Stimulated activated CD8-positive, alpha-beta memory T cell treated with anti-CD3 and anti-CD28 coated beads, Interleukin-7, amount 100 ng/mL, for 1 hour (primary cell): ENCODE measurements at regions not wholly inside any gene's neighbourhood (a gene's known extent, or its start where the extent isn't known, plus 50 kb on each side); places are given as distances from the start of the nearest gene placed in this dataset.
"Not testable (repeated sequence)": the region's sequence is repeated elsewhere in the genome, so short reads cannot be mapped to it uniquely, and the experiment has no call there.

Experiments used
- DNase-seq, 2 donors: peaks; one replicate each; pipeline ENCODE4 v3.0.0-alpha.2; 2020; ENCODE audit warnings: low read depth in 2 of 2

DNA sequence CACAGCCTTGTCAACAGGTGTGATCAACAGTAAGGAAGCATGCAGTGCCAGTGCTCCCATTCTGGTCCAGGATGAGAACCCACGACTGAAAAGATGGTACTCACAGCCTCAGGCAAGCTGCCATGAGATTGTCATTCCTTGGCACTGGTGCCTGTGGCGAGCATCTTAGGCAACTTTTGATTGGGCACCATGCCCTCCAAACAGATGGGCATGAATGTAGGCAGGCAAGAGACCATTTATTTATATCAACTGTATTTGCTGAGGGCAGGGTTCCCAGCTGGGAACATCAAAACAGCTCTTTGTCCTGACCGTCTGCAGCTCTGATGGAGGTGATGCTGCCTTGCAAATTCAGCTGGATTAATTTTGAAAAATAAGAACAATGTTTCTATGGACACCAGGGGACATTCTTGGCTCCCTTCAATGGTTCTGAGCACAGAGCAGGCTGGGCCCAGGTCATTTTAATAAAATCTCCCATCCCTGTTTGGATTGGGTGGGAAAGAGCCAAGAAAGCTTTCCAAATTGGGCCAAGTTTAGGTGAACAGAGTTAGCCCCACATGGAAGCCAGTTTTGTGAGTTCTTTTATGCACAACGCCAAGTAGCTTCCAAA lies 522.5 kb downstream of the RMST start:
- no peak for DNase-seq

DNA sequence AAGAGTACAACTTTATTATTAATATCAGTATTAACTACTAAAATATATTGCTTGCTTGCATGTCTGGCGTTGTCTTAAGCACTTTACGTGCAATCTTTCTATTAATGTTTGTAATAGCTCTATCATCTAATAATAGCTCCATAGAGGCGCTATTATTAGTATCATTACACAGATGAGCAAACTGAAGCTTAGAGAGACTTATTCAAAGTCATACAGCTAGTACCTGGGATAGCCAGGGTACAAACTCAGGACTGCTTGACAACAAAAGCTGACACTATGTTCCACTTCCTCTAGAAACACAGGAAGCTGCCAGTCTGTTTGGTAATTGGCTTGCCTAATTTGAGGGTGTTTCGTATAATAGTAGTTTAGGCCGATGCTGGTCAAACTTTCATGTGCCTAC lies 523.2 kb downstream of the RMST start:
- no peak for DNase-seq

GRCh38 chr12:97988588-97988987 lies 526.0 kb downstream of the RMST start:
- not testable (repeated sequence) for DNase-seq

- DNase-seq, result no peak
These were observed 525.9 kb upstream of the TMPO start for GRCh38 chr12:97989366-97989940.

- no peak for DNase-seq
These were observed 520.5 kb upstream of the TMPO start for GRCh38 chr12:97994746-97995484.

GRCh38 chr12:97995559-97995958 lies 519.8 kb upstream of the TMPO start:
- DNase-seq, result no peak

GRCh38 chr12:98001430-98001829 lies 514.0 kb upstream of the TMPO start:
- DNase-seq, result no peak

- DNase-seq, result no peak
These were observed 512.4 kb upstream of the TMPO start for GRCh38 chr12:98002887-98003493.

DNA sequence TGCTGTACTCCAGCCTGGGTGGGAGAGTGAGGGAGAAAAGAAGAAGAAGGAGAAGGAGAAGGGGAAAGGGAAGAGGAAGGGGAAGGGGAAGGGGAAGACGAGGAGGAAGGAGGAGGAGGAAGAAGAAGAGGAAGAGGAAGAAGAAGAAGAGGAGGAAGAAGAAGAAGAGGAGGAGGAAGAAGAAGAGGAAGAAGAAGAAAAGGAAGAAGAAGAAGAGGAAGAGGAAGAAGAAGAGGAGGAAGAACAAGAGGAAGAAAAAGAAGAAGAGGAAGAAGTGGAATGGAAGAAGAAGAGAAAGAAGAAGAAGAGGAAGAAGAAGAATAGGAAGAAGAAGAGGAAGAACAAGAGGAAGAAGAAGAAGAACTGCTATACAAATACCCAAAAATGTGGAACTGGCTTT lies 507.4 kb upstream of the TMPO start:
- no peak for DNase-seq

GRCh38 chr12:98013560-98013959 lies 501.8 kb upstream of the TMPO start:
- no peak for DNase-seq

DNA sequence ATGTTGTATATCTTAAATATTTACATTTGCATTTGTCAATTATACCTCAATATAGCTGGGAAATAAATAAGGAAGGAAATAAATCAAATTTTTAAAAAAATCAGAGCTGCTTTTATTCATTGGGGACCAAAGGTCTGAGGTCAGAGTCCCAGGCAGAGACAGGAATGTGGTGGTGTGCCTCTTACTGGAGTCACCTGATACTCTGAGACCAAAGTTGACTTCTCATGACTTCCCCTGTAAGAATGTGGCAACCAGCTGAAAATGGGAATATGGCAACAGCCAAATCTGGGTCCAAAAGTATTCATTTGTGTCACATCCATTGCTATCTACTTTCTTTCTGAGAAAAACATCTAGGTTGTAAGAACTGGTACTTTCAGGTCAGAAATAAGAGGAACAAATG lies 496.6 kb upstream of the TMPO start:
- no peak for DNase-seq

DNA sequence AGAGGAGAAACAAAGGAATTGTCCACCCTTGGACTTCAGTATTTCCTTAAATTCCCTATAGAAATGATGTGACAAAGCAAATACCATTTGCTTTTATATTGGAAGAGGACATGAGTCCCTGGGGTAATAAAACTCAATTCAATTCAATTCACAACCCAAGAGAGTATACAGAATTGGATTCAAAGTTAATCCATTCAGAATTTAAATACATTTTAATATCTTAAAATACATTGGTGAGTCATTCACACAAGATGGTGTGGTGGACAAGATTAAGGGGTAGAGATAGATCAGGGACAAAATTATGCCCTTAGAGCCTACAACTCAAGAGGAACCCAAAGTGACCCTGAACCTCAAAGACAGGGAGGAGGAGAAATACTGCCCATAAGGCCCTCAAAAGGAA lies 495.0 kb upstream of the TMPO start:
- DNase-seq, result no peak

DNA sequence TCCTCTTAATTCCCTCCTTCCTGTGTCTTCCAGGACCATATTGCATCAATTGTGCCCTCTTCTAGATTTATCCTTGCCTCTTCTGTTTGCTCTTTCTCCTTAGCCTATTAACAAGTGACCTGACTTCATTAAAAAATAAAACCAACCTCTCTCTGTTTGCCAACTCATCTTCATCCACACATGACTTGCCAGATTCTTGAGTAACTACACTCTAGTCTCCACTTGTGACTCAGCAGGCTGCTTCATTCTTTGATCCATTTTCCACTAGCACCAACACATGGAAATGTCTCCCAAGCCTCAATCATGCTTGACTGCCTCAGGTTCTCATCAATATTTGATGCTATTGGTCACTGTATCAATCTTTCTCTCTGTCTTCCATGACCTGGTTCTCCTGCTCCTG lies 492.4 kb upstream of the TMPO start:
- no peak for DNase-seq

DNA sequence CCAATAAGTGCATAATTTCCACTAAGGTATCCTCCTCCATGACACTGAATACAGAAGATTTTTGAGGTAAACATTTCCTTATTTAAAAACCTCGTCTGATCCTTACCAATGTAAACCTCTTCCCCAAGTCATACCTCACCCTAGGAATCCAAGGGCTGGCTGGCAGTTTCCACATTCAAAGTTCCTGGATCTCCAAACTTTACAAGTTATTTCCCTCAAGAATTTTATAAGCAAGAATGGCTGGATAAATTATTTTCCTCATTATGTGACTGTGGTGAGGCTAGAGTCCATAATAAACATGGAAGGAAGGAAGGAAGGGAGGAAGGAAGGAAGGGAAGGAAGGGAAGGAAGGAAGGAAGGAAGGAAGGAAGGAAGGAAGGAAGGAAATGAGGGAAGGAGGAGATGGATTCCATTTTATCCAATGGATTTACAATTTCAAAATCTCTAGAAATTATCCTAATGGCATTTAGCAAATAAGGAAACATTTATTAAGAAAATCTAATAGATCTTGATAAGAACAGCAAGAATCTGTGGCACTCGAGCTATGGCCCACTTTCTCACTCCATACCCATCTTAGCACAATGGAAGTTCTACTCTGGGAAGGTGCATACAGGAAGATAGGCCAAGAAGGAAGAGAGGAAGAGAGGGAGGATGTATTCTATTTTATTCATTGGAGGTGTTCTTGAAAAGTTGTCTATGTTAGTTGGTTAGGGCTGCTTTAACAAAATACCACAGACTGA lies 477.8 kb upstream of the TMPO start:
- DNase-seq, result no peak

- no peak for DNase-seq
These were observed 472.7 kb upstream of the TMPO start for GRCh38 chr12:98042668-98043067.

DNA sequence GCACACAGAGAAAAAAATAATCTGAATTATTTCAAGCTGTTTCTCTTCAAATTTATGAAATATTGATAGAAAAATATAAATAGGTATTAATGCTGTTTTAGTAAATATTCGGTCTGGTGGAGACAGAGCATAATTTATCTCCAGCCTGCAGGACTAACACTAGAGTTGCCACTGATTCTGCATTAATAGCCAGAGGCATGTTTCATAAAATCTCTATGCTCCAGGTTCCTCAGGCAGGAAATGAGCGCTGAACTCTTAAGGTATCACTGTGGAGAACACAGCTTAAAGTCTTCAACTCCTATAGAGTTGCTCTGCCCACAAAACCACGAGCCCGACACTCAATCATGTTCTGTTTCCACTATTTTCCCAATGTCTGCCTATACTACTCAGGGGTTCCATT lies 470.0 kb upstream of the TMPO start:
- DNase-seq, result no peak

- no peak for DNase-seq
These were observed 467.1 kb upstream of the TMPO start for GRCh38 chr12:98048326-98048725.

- DNase-seq, result no peak
These were observed 462.2 kb upstream of the TMPO start for GRCh38 chr12:98053202-98053601.

DNA sequence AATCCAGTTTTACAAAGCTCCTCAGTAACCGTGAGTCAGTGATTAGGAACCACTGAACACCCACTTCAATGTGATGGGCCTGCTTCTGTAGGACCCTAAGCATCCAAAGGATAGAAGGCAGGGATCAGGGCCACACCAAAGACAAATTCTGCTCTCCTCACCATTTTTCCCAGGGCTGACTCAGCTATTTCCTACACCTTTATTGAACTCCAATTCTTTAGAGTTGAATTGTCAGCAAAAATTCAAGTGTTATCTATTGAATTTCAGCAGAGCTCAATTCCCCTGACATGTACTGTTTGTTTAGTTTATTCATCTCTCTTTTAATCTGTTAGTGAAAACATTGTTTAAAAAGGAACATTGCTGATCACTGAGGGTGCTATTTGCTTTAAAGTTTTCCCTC lies 457.7 kb upstream of the TMPO start:
- no peak for DNase-seq

GRCh38 chr12:98058213-98058612 lies 457.2 kb upstream of the TMPO start:
- no peak for DNase-seq

DNA sequence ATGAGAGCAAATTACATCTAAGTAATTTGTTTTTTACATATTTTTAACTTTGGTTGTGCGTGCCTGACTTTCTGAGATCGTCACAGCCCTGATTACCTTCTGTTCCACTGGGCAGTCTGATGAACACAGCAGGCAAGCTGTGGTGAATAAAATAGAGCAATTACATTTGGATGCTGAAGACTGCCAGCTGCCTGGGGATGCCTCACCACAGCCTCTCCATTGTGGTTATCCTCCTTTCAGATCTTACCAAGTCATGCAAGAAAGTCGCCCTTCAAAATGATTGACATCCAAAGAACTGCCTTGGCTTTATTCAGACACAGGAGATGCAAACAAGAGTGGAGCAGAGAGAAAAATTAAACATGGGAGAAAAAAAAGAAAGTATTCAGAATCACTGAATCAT lies 456.6 kb upstream of the TMPO start:
- no peak for DNase-seq

DNA sequence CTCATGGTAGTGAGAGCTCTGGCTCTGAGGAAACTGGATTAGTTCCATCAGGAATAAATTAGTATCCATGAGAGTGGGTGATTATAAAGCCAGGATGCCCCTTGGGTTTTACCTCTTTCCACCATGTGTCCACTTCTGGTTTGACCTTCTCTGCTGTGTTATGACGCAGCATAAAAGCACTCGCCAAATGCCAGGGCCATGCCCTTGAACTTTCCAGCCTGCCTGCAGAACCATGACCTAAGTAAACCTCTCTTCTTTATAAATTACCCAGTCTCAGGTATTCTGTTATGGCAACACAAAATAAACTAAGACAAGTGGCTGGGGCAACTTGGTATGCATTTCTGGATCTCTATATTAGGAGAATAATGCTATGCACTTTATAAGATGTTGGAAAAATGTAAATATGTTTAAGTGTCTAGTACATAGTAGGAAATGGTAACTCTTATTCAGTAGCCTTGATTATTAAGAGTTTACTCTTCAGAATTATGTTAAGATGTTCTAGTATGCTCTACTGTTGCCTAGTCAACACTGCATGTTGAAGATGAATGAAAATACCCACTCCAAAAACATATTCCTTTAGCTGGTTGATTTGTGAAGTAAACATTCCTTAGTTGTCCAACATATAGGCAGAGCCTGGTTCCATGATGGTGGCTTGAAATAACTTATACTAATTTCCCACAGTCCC lies 455.6 kb upstream of the TMPO start:
- no peak for DNase-seq
